ENCODE measurements at regions not wholly inside any gene's neighbourhood (a gene's known extent, or its start where the extent isn't known, plus 50 kb on each side); places are given as distances from the start of the nearest gene placed in this dataset.

GRCh38 chr17:22463110-22463850, 771.0 kb downstream of the KCNJ18 start:
- Histone ChIP-seq H3K9me3 (ENCODE audit: control insufficient read depth, low read length) (peaks cover 64% of the 10 kb centered on the region), H3K4me1 (ENCODE audit: control insufficient read depth, insufficient read depth, low read length, poor library complexity, severe bottlenecking) (no peaks in the 10 kb centered on the region), H3K27ac (ENCODE audit: low read depth, low read length, severe bottlenecking) (no peak overlapping the region), H3K36me3 (ENCODE audit: control insufficient read depth, insufficient read depth, low read length) (no peaks in the 10 kb centered on the region), H3K4me3 (ENCODE audit: extremely low read depth, insufficient read depth, low read length, poor library complexity, severe bottlenecking) (no peak overlapping the region)
- WGBS, 2 experiments (ENCODE audit: insufficient coverage in 2 of 2), result 56 to 61% methylated on average over 2 to 9 of the region's 13 CpGs

- H3K4me1 ChIP-seq (ENCODE audit: control insufficient read depth, insufficient read depth, low read length, poor library complexity, severe bottlenecking), result no peaks in the 10 kb centered on the region
- H3K36me3 ChIP-seq (ENCODE audit: control insufficient read depth, insufficient read depth, low read length), result no peaks in the 10 kb centered on the region
- H3K27ac ChIP-seq (ENCODE audit: low read depth, low read length, severe bottlenecking), result no peak overlapping the region
- no peak overlapping the region for H3K4me3 ChIP-seq (ENCODE audit: extremely low read depth, insufficient read depth, low read length, poor library complexity, severe bottlenecking)
- H3K9me3 ChIP-seq (ENCODE audit: control insufficient read depth, low read length), result peaks cover 68% of the 10 kb centered on the region
- WGBS, 2 experiments (ENCODE audit: insufficient coverage in 2 of 2), result 64 to 83% methylated on average over 6 of the region's 6 CpGs
Observed at GRCh38 chr17:22464041-22464440, 771.7 kb downstream of the KCNJ18 start.

DNA sequence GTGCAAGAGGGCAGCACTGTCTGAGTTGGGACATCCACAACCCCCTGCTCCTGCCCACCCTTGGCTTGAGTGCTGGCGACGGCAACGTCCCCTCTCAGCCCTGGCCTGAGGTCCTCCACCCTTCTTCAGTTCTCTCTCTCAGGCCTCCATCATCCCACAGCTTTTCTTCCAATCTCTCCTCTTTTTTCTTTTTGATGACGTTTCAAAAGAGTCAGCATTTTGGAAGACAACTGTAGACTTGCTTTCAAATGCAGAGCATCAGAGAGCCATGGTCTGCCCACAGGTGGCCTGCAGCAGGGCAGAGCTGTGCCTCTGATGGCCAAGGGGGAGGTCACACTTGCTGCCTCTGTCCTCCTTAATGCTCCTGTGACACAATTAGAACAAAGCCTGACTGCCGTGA, 775.4 kb downstream of the KCNJ18 start:
- H3K9me3 ChIP-seq (ENCODE audit: control insufficient read depth, low read length), result peaks cover 72% of the 10 kb centered on the region
- H3K27ac ChIP-seq (ENCODE audit: low read depth, low read length, severe bottlenecking), result no peak overlapping the region
- H3K4me3 ChIP-seq (ENCODE audit: extremely low read depth, insufficient read depth, low read length, poor library complexity, severe bottlenecking), result no peak overlapping the region
- WGBS, 2 experiments (ENCODE audit: insufficient coverage in 2 of 2), result 60 to 74% methylated on average over 4 to 5 of the region's 5 CpGs
- H3K4me1 ChIP-seq (ENCODE audit: control insufficient read depth, insufficient read depth, low read length, poor library complexity, severe bottlenecking), result no peaks in the 10 kb centered on the region
- no peaks in the 10 kb centered on the region for H3K36me3 ChIP-seq (ENCODE audit: control insufficient read depth, insufficient read depth, low read length)

GRCh38 chr17:22469101-22469880, 777.0 kb downstream of the KCNJ18 start:
- 69 to 81% methylated on average over 7 to 8 of the region's 9 CpGs for WGBS, 2 experiments (ENCODE audit: insufficient coverage in 2 of 2)
- no peaks in the 10 kb centered on the region for H3K36me3 ChIP-seq (ENCODE audit: control insufficient read depth, insufficient read depth, low read length)
- no peak overlapping the region for H3K4me3 ChIP-seq (ENCODE audit: extremely low read depth, insufficient read depth, low read length, poor library complexity, severe bottlenecking)

GRCh38 chr17:22469941-22470340, 777.6 kb downstream of the KCNJ18 start:
- Histone ChIP-seq H3K27ac (ENCODE audit: low read depth, low read length, severe bottlenecking) (no peak overlapping the region), H3K4me3 (ENCODE audit: extremely low read depth, insufficient read depth, low read length, poor library complexity, severe bottlenecking) (no peak overlapping the region)

More at GRCh38 chr17:22469101-22469880, 777.0 kb downstream of the KCNJ18 start:
- Histone ChIP-seq H3K4me1 (ENCODE audit: control insufficient read depth, insufficient read depth, low read length, poor library complexity, severe bottlenecking) (no peaks in the 10 kb centered on the region), H3K9me3 (ENCODE audit: control insufficient read depth, low read length) (peaks cover 63% of the 10 kb centered on the region), H3K27ac (ENCODE audit: low read depth, low read length, severe bottlenecking) (no peak overlapping the region)

GRCh38 chr17:22470411-22471175, 778.3 kb downstream of the KCNJ18 start:
- no peaks in the 10 kb centered on the region for H3K4me1 ChIP-seq (ENCODE audit: control insufficient read depth, insufficient read depth, low read length, poor library complexity, severe bottlenecking)
- WGBS, 2 experiments (ENCODE audit: insufficient coverage in 2 of 2), result 52 to 56% methylated on average over 6 of the region's 7 CpGs
- peaks cover 59% of the 10 kb centered on the region for H3K9me3 ChIP-seq (ENCODE audit: control insufficient read depth, low read length)
- no peak overlapping the region for H3K27ac ChIP-seq (ENCODE audit: low read depth, low read length, severe bottlenecking)
- no peaks in the 10 kb centered on the region for H3K36me3 ChIP-seq (ENCODE audit: control insufficient read depth, insufficient read depth, low read length)
- no peak overlapping the region for H3K4me3 ChIP-seq (ENCODE audit: extremely low read depth, insufficient read depth, low read length, poor library complexity, severe bottlenecking)

More at GRCh38 chr17:22469941-22470340, 777.6 kb downstream of the KCNJ18 start:
- peaks cover 59% of the 10 kb centered on the region for H3K9me3 ChIP-seq (ENCODE audit: control insufficient read depth, low read length)
- no peaks in the 10 kb centered on the region for H3K36me3 ChIP-seq (ENCODE audit: control insufficient read depth, insufficient read depth, low read length)
- no peaks in the 10 kb centered on the region for H3K4me1 ChIP-seq (ENCODE audit: control insufficient read depth, insufficient read depth, low read length, poor library complexity, severe bottlenecking)
- WGBS, 2 experiments (ENCODE audit: insufficient coverage in 2 of 2), result 47 to 60% methylated on average over 3 to 4 of the region's 4 CpGs

DNA sequence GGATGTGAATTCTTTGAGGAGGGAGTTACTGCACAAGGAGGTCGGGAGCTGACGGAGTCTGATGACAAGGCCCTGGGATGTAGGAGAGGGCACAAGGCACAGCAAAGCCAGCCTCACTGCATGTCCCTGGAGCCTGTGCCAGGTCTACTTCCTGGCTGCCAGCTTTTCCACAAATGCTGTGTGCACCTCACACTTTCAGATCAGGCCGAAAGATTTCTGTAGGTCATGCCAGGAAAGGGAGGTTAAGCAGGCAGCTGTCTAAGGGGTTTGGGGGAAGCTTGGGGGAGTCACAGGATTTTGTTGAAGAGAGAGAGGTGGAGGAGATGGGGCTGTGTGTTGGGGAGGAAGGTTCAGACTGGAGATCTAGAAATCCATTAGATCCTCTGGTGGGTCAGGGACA, 792.5 kb downstream of the KCNJ18 start:
- WGBS, 2 experiments (ENCODE audit: insufficient coverage in 2 of 2), result 59 to 72% methylated on average over 2 to 3 of the region's 3 CpGs
- H3K4me3 ChIP-seq (ENCODE audit: extremely low read depth, insufficient read depth, low read length, poor library complexity, severe bottlenecking), result no peak overlapping the region
- no peaks in the 10 kb centered on the region for H3K4me1 ChIP-seq (ENCODE audit: control insufficient read depth, insufficient read depth, low read length, poor library complexity, severe bottlenecking)
- peaks cover 49% of the 10 kb centered on the region for H3K9me3 ChIP-seq (ENCODE audit: control insufficient read depth, low read length)
- H3K27ac ChIP-seq (ENCODE audit: low read depth, low read length, severe bottlenecking), result no peak overlapping the region
- no peaks in the 10 kb centered on the region for H3K36me3 ChIP-seq (ENCODE audit: control insufficient read depth, insufficient read depth, low read length)

DNA sequence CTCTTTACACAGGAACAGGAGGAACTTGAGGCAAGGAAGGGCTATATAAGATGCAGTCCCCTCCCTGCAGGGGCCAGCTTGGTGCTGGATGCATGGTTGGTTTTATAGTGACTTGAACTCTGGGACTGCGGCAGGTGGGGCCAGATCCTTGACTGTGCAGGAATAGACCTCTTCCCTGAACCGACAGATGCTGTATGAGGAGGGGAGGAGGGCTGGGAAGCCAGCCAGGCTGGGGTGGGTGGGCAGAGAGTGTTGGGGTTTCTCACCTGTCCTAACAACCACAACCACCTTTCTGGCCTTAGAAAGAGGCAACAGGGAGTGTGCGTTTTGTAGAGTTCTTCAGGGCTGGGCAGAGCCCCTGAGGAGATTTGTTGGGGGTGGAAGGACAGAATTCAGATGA, 798.1 kb downstream of the KCNJ18 start:
- Histone ChIP-seq H3K9me3 (ENCODE audit: control insufficient read depth, low read length) (peaks cover 60% of the 10 kb centered on the region), H3K27ac (ENCODE audit: low read depth, low read length, severe bottlenecking) (no peak overlapping the region), H3K4me3 (ENCODE audit: extremely low read depth, insufficient read depth, low read length, poor library complexity, severe bottlenecking) (no peak overlapping the region), H3K36me3 (ENCODE audit: control insufficient read depth, insufficient read depth, low read length) (no peaks in the 10 kb centered on the region), H3K4me1 (ENCODE audit: control insufficient read depth, insufficient read depth, low read length, poor library complexity, severe bottlenecking) (no peaks in the 10 kb centered on the region)
- 69% methylated on average over 2 of the region's 3 CpGs; no CpG with 5 or more reads in 1 of the 2 experiments for WGBS, 2 experiments (ENCODE audit: insufficient coverage in 2 of 2)

DNA sequence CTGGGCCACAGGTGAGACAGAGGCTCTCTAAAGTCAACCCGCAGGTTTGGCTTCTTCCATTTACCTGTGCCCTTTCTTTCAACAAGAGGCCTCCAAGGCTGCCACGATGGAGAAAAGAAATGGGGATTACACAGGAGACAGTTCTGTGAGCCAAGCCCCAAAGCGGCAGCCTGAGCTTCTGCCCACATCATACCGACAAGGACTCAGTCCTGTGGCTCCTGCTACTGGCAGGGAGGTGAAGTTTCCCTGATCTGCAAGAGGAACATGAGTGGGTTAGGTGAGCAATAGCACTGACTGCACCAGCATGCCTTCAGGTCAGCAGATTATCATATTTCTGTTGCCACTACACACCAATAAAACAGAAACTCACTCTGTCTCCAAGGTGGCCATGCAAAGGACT, 800.0 kb downstream of the KCNJ18 start:
- H3K27ac ChIP-seq (ENCODE audit: low read depth, low read length, severe bottlenecking), result no peak overlapping the region
- H3K36me3 ChIP-seq (ENCODE audit: control insufficient read depth, insufficient read depth, low read length), result no peaks in the 10 kb centered on the region
- 40 to 67% methylated on average over 2 to 4 of the region's 4 CpGs for WGBS, 2 experiments (ENCODE audit: insufficient coverage in 2 of 2)
- no peak overlapping the region for H3K4me3 ChIP-seq (ENCODE audit: extremely low read depth, insufficient read depth, low read length, poor library complexity, severe bottlenecking)
- no peaks in the 10 kb centered on the region for H3K4me1 ChIP-seq (ENCODE audit: control insufficient read depth, insufficient read depth, low read length, poor library complexity, severe bottlenecking)
- H3K9me3 ChIP-seq (ENCODE audit: control insufficient read depth, low read length), result peaks cover 53% of the 10 kb centered on the region

DNA sequence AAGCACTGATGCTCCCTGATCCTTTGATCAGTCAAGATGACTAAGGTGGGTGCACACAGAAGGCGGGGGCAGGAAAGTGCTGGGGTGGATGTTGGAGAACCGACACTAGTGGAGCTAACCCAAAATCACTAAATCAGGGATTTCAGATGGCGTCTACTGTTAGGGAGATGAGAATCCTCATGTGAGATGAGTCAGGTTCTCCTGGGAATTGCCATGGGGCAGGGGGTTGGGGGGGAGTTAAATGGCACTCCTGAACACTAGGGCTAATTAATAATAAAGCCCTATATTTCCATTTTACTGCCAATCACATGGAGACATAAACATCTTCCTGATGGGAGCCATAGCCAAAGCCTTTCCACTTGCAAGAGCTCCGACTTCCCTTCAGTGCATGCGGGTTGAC, 804.1 kb downstream of the KCNJ18 start:
- Histone ChIP-seq H3K27ac (ENCODE audit: low read depth, low read length, severe bottlenecking) (no peak overlapping the region), H3K36me3 (ENCODE audit: control insufficient read depth, insufficient read depth, low read length) (no peaks in the 10 kb centered on the region), H3K4me3 (ENCODE audit: extremely low read depth, insufficient read depth, low read length, poor library complexity, severe bottlenecking) (no peak overlapping the region), H3K4me1 (ENCODE audit: control insufficient read depth, insufficient read depth, low read length, poor library complexity, severe bottlenecking) (no peaks in the 10 kb centered on the region), H3K9me3 (ENCODE audit: control insufficient read depth, low read length) (peaks cover 34% of the 10 kb centered on the region)
- 78 to 80% methylated on average over 1 to 4 of the region's 5 CpGs for WGBS, 2 experiments (ENCODE audit: insufficient coverage in 2 of 2)
